GM19438 (cell line): ENCODE measurements at regions not wholly inside any gene's neighbourhood (a gene's known extent, or its start where the extent isn't known, plus 50 kb on each side); places are given as distances from the start of the nearest gene placed in this dataset.
"Not testable (repeated sequence)": the region's sequence is repeated elsewhere in the genome, so short reads cannot be mapped to it uniquely, and the experiment has no call there.

Source experiments
- ATAC-seq: cut with Tn5 transposase; IDR thresholded peaks from one replicate; pipeline ENCODE4 v1.9.1; 2021; ENCODE audit warnings: low read depth; ENCODE audit not compliant: unreplicated experiment

DNA sequence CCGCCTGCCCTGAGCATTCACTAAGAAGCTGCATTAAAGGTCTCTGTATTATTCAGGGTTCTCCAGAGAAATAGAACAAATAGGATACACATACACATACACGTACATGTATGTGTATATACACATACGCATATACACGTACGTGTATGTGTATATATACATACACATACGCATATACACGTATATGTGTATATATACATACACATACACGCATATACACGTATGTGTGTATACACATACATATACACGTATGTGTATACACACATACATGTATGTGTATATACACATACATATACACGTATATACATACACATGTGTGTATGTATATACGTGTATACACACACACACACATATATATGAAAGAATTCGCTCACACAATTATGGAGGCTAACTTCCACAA, 108.9 kb upstream of the BARHL2 start:
- no peak for ATAC-seq

GRCh38 chr1:90824551-90824950, 107.4 kb upstream of the BARHL2 start:
- no peak for ATAC-seq

DNA sequence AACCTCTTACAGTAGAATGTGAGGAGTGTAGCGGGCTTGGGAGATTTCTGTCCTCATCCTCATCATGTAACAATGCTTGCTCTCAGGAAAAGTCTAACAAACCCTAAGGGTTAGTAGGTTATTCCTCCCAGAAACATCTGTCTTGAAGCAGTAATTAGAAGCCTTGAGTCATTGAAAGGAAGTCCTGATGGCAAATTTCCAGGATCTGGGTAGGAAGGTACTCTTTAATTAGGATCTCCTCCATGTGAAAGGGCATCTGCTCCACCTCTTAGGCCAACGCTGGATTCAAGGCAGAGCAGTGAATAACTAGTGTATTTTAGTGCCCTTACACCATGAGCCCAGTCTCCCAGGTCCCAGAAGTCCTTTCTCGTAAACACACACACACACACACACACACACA, 106.6 kb upstream of the BARHL2 start:
- no peak for ATAC-seq

GRCh38 chr1:90821788-90822359, 104.8 kb upstream of the BARHL2 start:
- no peak for ATAC-seq

GRCh38 chr1:90821152-90821787, 104.2 kb upstream of the BARHL2 start:
- no peak for ATAC-seq

GRCh38 chr1:90820745-90821144, 103.6 kb upstream of the BARHL2 start:
- no peak for ATAC-seq

DNA sequence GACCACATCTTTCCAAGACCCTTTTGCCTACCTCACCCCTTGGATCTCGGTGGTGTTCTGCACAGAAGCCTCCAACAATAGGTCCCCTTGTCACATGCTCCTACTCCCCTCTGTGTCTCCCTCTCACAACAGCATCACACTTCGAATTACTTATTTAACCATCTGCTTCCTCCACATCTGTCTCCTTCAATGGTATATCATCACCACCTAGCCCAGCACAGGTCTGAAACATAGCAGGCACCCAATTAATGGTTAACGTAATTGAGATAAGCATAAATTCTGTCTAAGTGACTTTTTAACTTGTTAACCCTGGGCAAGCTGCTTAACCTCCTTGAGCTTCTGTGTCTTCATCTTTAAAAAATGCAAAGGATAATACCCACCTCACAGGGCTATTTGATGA, 100.3 kb upstream of the BARHL2 start:
- ATAC-seq: no peak

DNA sequence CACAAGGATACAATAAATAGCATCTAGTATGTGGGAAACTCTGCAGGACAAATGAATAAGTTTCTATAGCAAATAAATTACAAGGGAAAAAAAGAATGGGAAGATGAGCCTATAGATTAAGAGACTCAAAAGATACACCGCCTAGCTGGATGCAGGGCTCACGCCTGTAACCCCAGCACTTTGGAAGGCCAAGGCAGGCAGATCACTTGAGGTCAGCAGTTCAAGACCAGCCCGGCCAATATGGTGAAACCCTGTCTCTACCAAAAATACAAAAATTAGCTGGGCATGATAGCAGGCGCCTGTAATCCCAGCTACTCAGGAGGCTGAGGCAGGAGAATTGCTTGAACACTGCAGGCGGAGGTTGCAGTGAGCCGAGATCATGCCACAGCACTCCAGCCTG, 95.1 kb upstream of the BARHL2 start:
- not testable (repeated sequence) for ATAC-seq

DNA sequence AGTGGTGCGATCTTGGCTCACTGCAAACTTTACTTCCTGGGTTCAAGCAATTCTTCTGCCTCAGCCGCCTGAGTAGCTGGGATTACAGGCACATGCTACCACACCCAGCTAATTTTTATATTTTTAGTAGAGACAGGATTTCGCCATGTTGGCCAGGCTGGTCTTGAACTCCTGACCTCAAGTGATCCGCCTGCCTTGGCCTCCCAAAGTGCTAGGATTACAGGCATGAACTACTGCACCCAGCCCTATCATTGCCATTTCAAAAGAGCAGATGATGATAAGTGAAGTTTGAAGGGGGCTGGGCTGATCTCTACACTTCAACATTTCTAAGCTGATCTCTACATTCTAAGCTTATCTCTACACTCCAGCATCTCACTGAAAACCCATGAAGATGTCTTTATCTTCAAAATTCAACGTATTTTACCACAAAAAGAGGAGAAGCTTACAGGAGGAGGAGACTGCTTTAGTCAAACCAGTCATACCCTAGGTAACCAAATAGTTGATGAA, 94.4 kb upstream of the BARHL2 start:
- not testable (repeated sequence) for ATAC-seq

GRCh38 chr1:90810681-90811080, 93.6 kb upstream of the BARHL2 start:
- ATAC-seq: no peak

GRCh38 chr1:90809996-90810395, 92.9 kb upstream of the BARHL2 start:
- no peak for ATAC-seq

DNA sequence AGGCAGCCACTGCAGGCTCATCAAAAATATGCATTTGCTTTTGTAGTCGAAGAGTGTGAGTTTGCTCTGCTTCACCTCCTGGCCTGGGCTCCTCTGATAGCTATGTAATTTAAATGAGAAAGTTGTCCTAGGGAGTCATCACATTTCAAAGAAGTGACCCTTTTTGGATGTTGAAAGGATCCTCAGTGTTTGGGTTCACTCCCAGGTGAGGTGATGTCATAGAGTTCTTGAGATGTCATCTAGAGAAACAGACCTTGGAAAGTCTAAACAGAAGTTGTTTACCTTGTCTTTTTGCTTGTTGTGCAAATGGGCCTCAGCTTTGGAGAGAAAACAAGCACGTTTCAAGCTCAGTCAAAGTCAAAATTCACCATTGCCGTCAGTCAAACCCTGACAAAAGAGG, 92.0 kb upstream of the BARHL2 start:
- ATAC-seq: no peak

DNA sequence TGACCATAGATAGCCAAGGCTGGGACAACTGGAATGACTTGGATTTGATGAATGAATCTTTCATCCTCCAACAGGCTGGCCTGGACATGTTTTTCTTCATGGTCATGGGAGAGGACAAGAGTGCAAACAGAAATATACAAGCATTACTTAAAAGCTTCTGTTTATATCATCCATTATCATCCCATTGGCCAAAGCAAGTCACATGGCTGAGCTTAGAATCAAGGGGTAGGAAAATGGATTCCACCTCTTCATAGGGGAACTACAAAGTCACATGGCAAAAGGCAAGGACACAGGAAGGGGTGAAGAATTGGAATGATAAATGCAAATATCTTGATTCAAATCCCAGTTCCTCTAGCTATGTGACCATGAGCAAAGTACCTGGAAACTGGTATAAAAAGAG, 90.2 kb upstream of the BARHL2 start:
- no peak for ATAC-seq

DNA sequence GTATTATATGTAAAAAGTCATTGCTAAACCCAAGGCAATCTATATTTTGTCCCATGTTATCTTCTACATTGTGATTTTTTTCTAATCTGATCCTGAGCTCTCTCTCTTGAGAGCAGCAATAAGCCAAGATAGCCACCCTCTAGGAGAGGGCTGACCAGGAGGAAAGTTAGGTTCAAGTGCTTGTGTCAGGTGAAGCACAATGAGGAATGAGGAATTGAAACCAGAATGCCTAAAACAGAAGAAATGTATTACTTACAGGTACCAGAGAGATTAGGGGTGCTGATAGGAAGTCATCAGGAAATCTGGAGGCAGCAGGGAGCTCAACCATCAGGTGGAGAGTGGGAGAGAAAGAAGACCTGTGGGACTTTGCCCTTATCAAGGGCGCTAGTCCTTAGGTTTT, 85.5 kb upstream of the BARHL2 start:
- ATAC-seq: no peak

GRCh38 chr1:90800012-90800717, 83.1 kb upstream of the BARHL2 start:
- ATAC-seq: no peak

GRCh38 chr1:90799326-90799725, 82.2 kb upstream of the BARHL2 start:
- ATAC-seq: no peak

DNA sequence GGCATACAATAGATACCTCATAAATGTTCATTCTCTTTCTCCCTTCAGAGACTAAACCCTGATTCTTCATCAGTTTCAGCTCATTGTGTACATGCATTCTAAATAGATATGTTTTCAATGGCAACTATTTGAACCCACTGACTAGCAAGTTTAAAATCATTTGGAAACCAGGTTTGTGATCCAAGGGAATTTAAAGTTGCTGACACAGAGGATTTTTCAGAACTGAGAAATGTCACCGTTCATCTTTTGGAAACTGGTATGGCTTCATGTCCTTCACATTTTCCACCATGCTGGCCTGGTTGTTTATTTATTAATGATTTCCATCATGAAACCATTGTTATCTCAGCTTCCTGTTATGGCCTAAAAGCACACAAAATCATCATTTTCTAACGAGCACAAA, 81.8 kb upstream of the BARHL2 start:
- no peak for ATAC-seq

GRCh38 chr1:90798344-90798743, 81.2 kb upstream of the BARHL2 start:
- no peak for ATAC-seq

DNA sequence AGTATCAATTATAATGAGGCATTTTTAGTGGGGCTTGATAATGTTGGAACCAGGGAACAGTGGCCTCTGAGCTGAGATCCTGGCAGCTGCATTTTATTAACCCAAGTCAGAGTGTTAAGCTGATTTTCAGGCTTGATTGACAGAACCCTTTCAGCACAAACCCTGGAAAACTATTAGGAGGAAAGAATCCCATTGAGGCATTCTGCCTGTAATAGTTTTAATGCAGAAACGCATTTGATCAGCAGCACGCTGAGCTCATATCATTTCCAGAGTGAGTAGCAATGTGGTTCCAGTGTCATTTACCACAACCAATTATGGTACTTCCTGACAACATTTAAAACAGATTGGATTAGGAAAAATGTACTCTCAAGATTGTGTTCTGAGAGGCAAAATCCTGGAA, 78.3 kb upstream of the BARHL2 start:
- ATAC-seq: no peak

- no peak for ATAC-seq
These were observed 69.6 kb upstream of the BARHL2 start for GRCh38 chr1:90786709-90787108.

- no peak for ATAC-seq
These were observed 67.2 kb upstream of the BARHL2 start for GRCh38 chr1:90784186-90784847.
